GM08714 (cell line): ENCODE measurements at regions not wholly inside any gene's neighbourhood (a gene's known extent, or its start where the extent isn't known, plus 50 kb on each side); places are given as distances from the start of the nearest gene placed in this dataset.

ENCODE experiments used
- H3K4me3 ChIP-seq: fragments of 200-500 bp; sonication (Bioruptor generic); 2 replicates; pipeline ENCODE4 v1.5.1; 2014; ENCODE audit warnings: mild to moderate bottlenecking, low read length, inconsistent platforms
- ZNF274 ChIP-seq: IDR thresholded peaks from 2 replicates; pipeline ENCODE4 v1.6.1; 2012; ENCODE audit warnings: mild to moderate bottlenecking, low read depth, low read length

DNA sequence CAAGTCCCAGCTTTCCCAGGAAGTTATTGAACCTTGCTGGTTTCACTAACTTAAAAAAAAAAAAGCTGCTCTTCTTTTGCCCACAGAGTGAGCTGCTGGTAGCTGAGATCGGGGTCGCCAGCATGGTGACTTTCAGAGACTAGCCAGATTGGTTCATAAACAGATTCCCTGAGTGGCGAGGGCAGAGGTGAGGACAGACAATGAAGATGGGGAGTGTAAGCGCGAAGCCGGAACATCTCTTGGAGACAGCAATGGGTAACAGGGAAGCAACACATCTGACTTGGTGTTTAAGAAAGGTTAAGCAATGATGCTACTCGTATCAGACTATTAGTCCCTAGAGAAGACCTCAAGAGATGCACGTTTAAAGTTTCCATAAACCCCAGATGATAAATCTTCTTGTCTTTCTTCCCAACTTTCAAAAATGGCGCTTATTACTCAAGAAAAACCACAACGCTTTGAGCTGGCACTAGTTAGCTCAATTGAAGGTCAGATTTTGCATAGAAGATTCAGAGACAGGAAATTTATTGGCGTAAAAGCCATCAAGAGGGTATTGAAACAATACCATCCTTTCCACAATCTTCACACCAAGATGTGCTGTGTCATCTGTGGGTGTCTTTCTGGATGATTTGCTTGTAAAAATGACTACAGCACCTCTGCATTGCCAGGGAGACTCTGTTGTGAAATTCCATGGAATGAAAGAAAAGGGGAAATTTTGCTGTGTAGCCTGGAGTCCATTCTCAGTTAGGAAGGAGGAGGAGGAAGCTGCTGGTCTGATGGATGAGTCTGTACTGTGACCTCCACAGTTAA lies 193.1 kb upstream of the CXCR4 start:
- no peak for TF ChIP-seq ZNF274
- no peak overlapping the region for H3K4me3 ChIP-seq

DNA sequence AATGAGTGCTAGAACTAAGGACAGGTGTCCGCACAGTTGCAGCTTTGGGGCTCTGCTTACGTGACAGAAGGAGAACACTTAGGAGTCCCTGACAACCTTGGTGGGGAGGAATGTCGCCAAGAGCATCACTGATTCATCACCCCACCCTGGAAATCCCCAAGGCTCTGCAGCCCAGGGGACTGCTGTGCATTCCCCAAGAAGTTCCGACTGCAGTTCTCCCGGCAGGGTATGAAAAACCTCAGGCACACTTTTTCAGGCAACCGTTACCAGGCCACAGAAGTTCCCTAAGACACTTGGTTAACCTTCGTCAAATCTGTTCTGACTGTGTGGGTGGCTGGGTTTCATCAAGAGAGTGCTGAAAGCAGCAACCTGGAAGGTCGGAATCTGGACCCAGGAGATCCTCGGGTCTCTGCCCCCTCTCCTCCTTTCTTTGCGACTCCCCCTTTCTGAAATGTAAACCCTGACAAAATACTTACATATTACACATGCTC lies 192.1 kb upstream of the CXCR4 start:
- no peak overlapping the region for H3K4me3 ChIP-seq
- TF ChIP-seq ZNF274: no peak

DNA sequence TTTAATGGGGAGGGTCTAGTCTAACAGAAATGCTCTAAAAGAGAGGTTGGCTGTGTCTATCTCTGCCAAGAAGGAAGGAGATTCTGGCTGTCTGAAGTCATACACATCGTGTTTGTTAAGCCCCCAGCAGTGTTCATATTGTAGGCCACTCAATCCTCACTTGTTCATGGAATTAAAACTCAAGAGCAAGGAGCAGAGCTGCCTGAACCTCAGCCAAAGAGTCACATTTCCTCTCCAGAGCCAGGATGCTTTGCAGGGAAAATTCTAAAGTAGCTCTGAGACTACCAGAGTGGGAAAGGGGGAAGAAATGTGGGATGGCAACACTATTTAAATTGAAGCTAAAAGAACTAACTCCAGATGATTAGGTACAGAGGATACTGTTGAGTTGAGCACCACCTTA lies 190.7 kb upstream of the CXCR4 start:
- no peak for TF ChIP-seq ZNF274

DNA sequence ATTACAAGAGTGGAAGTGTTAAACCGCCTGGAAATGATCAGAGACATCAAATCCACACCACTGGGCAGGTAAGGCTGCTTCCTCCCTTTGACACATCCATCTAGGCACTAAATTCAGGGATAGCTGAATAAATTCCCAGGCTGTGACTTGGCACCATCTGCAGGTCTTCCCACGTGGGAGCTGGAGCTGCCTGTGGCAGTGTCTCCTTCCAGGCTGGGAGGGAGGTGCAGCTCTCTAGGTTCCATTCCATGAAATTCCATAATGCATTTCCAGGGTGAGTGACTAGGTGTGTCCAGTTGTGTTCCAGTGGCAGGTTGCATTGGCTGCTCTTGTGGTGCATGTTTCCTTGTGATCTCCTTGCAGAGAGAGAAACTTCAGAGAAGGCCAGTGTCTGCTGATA lies 188.9 kb upstream of the CXCR4 start:
- no peak for TF ChIP-seq ZNF274
- no peak overlapping the region for H3K4me3 ChIP-seq

More for the DNA sequence above, 190.7 kb upstream of the CXCR4 start:
- H3K4me3 ChIP-seq: no peak overlapping the region

DNA sequence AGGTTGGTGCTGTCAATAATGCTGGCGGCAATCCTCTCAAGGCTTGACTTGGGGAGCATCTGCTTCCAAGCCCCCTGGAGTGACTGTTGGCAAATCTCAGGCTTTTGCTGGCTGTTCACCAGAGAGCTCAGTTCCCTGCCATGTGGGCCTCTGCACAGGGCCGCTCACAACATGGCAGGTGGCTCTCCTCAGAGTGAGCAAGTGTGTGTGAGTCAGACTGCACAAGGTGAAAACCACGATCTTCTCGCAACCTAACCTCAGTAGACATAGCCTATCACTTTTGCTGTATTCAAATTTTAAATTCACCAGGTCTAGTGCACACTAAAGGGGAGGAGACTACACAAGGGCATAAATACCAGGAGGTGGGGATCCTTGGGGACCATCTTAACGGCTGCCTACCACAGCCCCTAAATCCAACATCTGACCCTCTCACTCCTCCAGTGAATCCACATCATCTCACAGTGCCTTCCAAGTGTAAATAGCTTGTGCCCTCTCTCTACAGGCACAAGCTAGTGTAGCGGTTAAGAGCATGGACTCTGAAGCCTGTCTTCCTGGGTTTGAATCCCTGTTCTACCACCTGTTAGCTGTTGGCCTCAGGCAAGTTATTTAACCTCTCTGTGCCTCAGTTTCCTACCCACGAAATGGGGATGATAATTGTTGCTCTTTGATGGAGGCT lies 187.7 kb upstream of the CXCR4 start:
- TF ChIP-seq ZNF274: no peak
- no peak overlapping the region for H3K4me3 ChIP-seq

DNA sequence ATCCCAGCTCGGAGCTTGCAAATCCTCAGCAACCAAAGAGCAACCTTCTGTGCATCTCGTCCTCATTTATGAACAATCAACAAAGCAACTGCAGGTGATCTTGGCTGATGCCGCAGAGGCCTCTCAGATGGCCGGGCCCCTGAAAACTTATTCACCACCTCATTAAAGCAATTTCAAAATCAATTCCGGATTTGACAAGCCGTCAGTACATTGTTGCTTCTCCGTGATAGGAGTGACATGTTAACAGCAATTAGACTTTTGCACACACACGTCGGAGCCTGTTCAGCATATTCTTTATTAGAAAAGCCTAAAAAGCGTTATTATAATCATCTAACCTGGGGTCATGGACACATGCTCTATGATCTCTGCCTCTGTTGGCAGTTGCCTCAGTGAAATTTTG lies 183.1 kb upstream of the CXCR4 start:
- TF ChIP-seq ZNF274: no peak
- H3K4me3 ChIP-seq: no peak overlapping the region

DNA sequence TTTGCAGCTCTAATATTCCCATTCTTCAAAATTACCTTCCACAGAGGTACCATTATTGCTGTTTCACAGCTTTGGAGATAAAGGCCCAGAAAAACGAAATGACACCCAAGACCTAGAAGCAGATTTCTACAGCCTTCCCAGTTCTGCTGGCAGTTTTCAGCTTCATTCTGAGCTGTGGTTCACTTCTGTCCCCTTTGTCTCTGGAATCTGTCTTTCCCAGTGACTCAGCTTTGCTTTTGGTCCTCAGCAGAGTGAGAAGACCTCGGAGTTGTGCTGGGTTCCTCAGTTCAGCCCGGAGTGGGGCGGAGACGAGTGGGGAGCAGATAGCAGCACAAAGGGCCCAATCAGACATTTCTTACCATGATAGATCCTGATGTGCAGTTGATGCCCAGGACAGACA lies 180.7 kb upstream of the CXCR4 start:
- H3K4me3 ChIP-seq: no peak overlapping the region
- no peak for TF ChIP-seq ZNF274

DNA sequence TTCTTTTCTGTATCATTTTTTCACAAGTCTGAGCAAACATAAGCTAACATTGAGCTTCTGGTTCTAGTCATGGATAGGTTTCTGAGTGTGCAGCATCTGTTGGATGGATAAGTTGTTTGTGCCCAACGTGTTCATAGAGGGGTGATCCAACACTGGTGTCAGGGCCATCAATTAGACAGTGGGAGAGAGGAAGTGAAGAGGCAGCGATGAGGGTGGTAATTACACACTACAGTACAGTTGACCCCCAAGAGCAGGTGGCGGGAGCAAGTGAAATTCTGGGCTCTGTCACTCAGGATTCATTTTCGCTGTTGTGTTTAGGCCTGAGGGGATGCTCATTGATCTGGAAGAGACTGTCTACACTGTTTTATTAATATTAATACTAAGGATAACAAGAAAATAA lies 180.0 kb upstream of the CXCR4 start:
- H3K4me3 ChIP-seq: no peak overlapping the region
- TF ChIP-seq ZNF274: no peak

DNA sequence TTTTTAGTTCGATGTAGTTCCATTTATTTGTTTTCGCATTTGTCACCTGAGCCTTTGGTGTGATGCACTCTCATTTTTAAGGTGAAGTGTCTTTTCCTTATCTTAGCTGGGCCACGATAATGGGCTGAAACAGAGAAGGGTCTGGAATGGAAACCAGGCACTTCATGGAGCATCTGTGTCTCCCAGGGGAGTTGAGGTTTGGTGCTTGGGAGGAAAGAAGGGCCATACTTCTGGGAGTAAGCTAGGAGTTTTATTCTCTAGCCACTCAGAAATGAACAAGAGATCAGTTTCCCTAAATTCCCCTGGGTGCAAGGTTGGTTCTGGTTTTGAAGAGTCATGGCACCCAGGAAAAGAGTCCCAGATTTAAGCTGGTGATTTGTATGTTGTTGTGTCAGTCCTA lies 179.4 kb upstream of the CXCR4 start:
- no peak for TF ChIP-seq ZNF274
- no peak overlapping the region for H3K4me3 ChIP-seq

DNA sequence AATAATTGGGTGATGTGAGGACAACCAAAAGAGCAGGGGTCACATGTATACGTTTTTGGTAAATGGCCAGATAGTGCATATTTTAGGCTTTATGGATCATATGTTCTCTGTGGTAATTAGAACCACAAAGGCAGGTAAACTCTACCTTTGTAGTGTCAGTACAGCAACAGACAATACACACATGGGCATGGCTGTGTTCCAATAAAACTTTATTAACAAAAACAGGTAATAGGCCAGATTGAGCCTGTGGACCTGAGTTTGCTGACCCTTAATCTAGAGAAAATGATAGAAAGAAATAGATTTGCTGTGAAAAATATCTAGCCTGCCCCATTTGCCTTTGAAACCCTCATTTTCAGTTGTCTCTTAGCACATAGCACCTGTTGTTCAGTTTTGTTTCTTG lies 177.2 kb upstream of the CXCR4 start:
- TF ChIP-seq ZNF274: no peak

DNA sequence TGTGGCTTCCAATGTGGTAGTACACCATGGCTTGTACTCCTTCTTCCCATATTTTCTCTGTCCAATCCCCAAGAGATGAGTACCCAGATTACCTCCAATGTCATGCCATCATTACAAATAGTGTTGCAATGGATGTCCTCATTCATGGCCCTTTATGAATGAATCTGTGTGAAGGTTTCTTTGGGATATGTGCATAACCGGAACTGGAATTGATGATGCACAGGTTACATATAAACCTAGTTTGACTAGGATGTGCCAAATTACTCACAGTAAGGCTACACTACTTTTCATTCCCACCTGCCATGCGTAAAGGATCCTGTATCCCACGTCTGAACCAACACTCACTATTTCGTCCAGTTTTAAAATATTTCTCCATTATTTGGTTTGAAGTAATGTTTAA lies 173.9 kb upstream of the CXCR4 start:
- no peak for TF ChIP-seq ZNF274

More for the DNA sequence above, 177.2 kb upstream of the CXCR4 start:
- no peak overlapping the region for H3K4me3 ChIP-seq

DNA sequence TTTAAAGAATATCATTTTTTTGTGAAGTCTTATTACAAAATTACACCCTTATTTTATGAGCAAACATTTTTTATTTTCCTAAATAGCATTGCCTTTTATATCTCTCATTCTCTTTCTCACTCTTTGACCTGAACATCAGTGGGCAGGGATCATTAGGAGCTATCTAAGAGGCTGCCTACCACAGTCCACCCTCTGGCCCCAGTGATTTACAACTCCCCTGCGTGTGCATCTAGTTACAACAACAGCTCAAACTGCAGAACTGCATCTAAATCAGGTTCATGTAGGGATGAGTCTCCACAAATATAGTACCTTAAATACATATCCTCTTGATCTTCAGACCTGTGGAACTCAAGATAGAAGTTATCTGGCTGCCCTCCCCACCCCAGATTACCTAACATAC lies 172.4 kb upstream of the CXCR4 start:
- no peak for TF ChIP-seq ZNF274
- H3K4me3 ChIP-seq: no peak overlapping the region

More for the DNA sequence above, 173.9 kb upstream of the CXCR4 start:
- H3K4me3 ChIP-seq: no peak overlapping the region

DNA sequence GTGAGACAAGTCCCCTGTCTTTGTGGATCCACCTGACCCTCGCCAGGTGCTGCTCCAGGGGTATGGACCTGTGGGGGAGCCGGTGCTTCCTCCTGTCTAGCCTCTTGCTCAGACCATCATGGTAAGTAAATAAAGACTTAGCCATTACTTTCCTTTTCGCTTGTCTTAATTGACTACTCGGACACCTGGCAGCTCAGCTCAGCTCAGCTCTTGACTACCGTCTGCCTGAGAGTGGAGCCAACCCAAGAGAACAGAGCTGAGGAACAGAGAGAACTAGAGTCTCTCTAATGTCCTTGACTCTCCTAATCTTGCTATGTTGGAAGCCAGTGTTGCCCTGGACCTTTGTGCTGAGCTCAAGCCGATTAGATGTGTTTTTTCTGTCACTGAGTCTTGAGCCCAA lies 170.3 kb upstream of the CXCR4 start:
- no peak for TF ChIP-seq ZNF274
- H3K4me3 ChIP-seq: no peak overlapping the region

DNA sequence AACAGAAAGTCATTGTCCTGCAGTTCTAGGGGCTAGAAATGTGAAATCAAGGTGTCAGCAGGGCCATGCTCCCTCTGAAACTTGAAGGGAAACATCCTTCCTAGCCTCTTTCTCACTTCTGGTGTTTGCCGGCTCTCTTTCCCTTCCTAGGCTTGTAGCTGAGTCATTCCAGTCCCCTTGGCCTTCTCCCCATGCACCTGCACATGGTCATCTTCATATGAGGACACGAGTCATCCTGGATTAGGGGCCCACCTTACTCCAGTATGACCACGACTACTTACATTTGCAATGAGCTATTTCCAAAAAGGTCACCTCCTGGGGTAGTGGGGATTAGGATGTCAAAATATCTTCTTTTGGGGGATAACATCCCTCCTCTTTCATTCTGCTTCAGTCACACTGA lies 168.5 kb upstream of the CXCR4 start:
- H3K4me3 ChIP-seq: no peak overlapping the region
- TF ChIP-seq ZNF274: no peak
